ENCODE measurements at regions not wholly inside any gene's neighbourhood (a gene's known extent, or its start where the extent isn't known, plus 50 kb on each side); places are given as distances from the start of the nearest gene placed in this dataset.

- no peaks in the 10 kb centered on the region for H3K4me1 ChIP-seq
- no peaks in the 10 kb centered on the region for H3K9me3 ChIP-seq
- no peak for DNase-seq (ENCODE audit: low spot score)
- H3K36me3 ChIP-seq: no peaks in the 10 kb centered on the region
- no peak for TF ChIP-seq CTCF (IDR thresholded peaks at IDR 0.05)
- no peak overlapping the region for H3K27ac ChIP-seq
- H3K27me3 ChIP-seq: no peaks in the 10 kb centered on the region
- H3K4me3 ChIP-seq: no peak overlapping the region
Measured at GRCh38 chr13:55820817-55821216, 1319.9 kb upstream of the PRR20A start.

GRCh38 chr13:55869648-55870047 is 1271.1 kb upstream of the PRR20A start:
- Histone ChIP-seq H3K9me3 (no peaks in the 10 kb centered on the region), H3K36me3 (no peaks in the 10 kb centered on the region), H3K4me1 (no peaks in the 10 kb centered on the region), H3K27me3 (no peaks in the 10 kb centered on the region), H3K27ac (no peak overlapping the region), H3K4me3 (no peak overlapping the region)
- no peak for TF ChIP-seq CTCF (IDR thresholded peaks at IDR 0.05)
- DNase-seq (ENCODE audit: low spot score): no peak

GRCh38 chr13:55887561-55887960 is 1253.2 kb upstream of the PRR20A start:
- no peak for TF ChIP-seq CTCF (IDR thresholded peaks at IDR 0.05)
- H3K4me3 ChIP-seq: no peak overlapping the region
- H3K27ac ChIP-seq: no peak overlapping the region
- H3K36me3 ChIP-seq: no peaks in the 10 kb centered on the region
- no peaks in the 10 kb centered on the region for H3K4me1 ChIP-seq
- H3K27me3 ChIP-seq: no peaks in the 10 kb centered on the region
- no peak for DNase-seq (ENCODE audit: low spot score)
- H3K9me3 ChIP-seq: no peaks in the 10 kb centered on the region

GRCh38 chr13:55893540-55893939 is 1247.2 kb upstream of the PRR20A start:
- no peak for TF ChIP-seq CTCF (IDR thresholded peaks at IDR 0.05)
- Histone ChIP-seq H3K27me3 (no peaks in the 10 kb centered on the region), H3K27ac (no peak overlapping the region), H3K4me1 (no peaks in the 10 kb centered on the region), H3K4me3 (no peak overlapping the region), H3K36me3 (no peaks in the 10 kb centered on the region), H3K9me3 (no peaks in the 10 kb centered on the region)
- no peak for DNase-seq (ENCODE audit: low spot score)

GRCh38 chr13:55937180-55937579 is 1203.5 kb upstream of the PRR20A start:
- H3K4me1 ChIP-seq: no peaks in the 10 kb centered on the region
- H3K27ac ChIP-seq: no peak overlapping the region
- H3K36me3 ChIP-seq: no peaks in the 10 kb centered on the region
- no peak overlapping the region for H3K4me3 ChIP-seq
- TF ChIP-seq CTCF (IDR thresholded peaks at IDR 0.05): no peak
- no peaks in the 10 kb centered on the region for H3K9me3 ChIP-seq
- DNase-seq (ENCODE audit: low spot score): no peak
- no peaks in the 10 kb centered on the region for H3K27me3 ChIP-seq

GRCh38 chr13:55948175-55948574 is 1192.5 kb upstream of the PRR20A start:
- H3K9me3 ChIP-seq: no peaks in the 10 kb centered on the region
- no peaks in the 10 kb centered on the region for H3K36me3 ChIP-seq
- H3K4me3 ChIP-seq: no peak overlapping the region
- TF ChIP-seq CTCF (IDR thresholded peaks at IDR 0.05): no peak
- no peaks in the 10 kb centered on the region for H3K4me1 ChIP-seq
- H3K27ac ChIP-seq: no peak overlapping the region
- DNase-seq (ENCODE audit: low spot score): no peak
- H3K27me3 ChIP-seq: no peaks in the 10 kb centered on the region

All from right atrium auricular region (tissue), 2 donors.